Smooth muscle cell (in vitro differentiated cells): ENCODE measurements at regions not wholly inside any gene's neighbourhood (a gene's known extent, or its start where the extent isn't known, plus 50 kb on each side); places are given as distances from the start of the nearest gene placed in this dataset.

Experiments
- DNase-seq: peaks from one replicate; lab custom pipeline; 2025; ENCODE audit not compliant: unreplicated experiment; lab: John Stamatoyannopoulos, UW
- H2AFZ ChIP-seq: fragments of 200-600 bp; sonication (generic); 2 replicates; pipeline ENCODE4 v1.6.0; 2016; ENCODE audit warnings: antibody characterized with exemption, low read depth, mild to moderate bottlenecking
- H3F3A ChIP-seq: fragments of 200-600 bp; sonication (generic); 2 replicates; pipeline ENCODE4 v1.6.0; 2017; ENCODE audit warnings: antibody characterized with exemption, low read depth
- H3K27ac ChIP-seq: fragments of 200-600 bp; sonication (generic); 2 replicates; pipeline ENCODE4 v1.5.1; 2016; ENCODE audit warnings: low read depth, mild to moderate bottlenecking
- H3K27me3 ChIP-seq: fragments of 200-600 bp; sonication (generic); 2 replicates; pipeline ENCODE4 v1.6.1; 2016; ENCODE audit warnings: low read depth, mild to moderate bottlenecking
- H3K36me3 ChIP-seq: fragments of 200-600 bp; sonication (generic); 2 replicates; pipeline ENCODE4 v1.5.1; 2016; ENCODE audit warnings: low read depth
- H3K4me1 ChIP-seq: fragments of 200-600 bp; sonication (generic); 2 replicates; pipeline ENCODE4 v1.5.1; 2016; ENCODE audit warnings: low read depth
- H3K4me2 ChIP-seq: fragments of 200-600 bp; sonication (generic); 2 replicates; pipeline ENCODE4 v1.6.0; 2016; ENCODE audit warnings: mild to moderate bottlenecking
- H3K4me3 ChIP-seq: fragments of 200-600 bp; sonication (generic); 2 replicates; pipeline ENCODE4 v1.5.1; 2016; ENCODE audit warnings: mild to moderate bottlenecking
- H3K79me2 ChIP-seq: fragments of 200-600 bp; sonication (generic); 2 replicates; pipeline ENCODE4 v1.6.0; 2016; ENCODE audit warnings: low read depth, mild to moderate bottlenecking
- H3K9ac ChIP-seq: fragments of 200-600 bp; sonication (generic); 2 replicates; pipeline ENCODE4 v1.6.0; 2016; ENCODE audit warnings: low read depth
- H3K9me3 ChIP-seq: fragments of 200-600 bp; sonication (generic); replicated peaks from 2 replicates; pipeline ENCODE4 v1.5.1; 2016; ENCODE audit warnings: low read depth
- H4K20me1 ChIP-seq: fragments of 200-600 bp; sonication (generic); 2 replicates; pipeline ENCODE4 v1.6.0; 2016; ENCODE audit warnings: low read depth
- WGBS: methylation state at CpG from one replicate; pipeline ENCODE4 v1.1.7; 2016; ENCODE audit warnings: low lambda C conversion rate; 5-methylcytosine and 5-hydroxymethylcytosine counted together
- TF ChIP-seq, protein P1 (sequence below): fragments of 200-600 bp; sonication (generic); IDR thresholded peaks from 2 replicates; pipeline ENCODE4 v1.5.1; 2017; ENCODE audit warnings: borderline replicate concordance, mild to moderate bottlenecking, antibody characterized with exemption; ENCODE audit not compliant: insufficient read depth, poor library complexity, severe bottlenecking

GRCh38 chr22:22712092-22712658 is 67.8 kb downstream of the GGTLC2 start:
- H2AFZ ChIP-seq = no peak overlapping the region

DNA sequence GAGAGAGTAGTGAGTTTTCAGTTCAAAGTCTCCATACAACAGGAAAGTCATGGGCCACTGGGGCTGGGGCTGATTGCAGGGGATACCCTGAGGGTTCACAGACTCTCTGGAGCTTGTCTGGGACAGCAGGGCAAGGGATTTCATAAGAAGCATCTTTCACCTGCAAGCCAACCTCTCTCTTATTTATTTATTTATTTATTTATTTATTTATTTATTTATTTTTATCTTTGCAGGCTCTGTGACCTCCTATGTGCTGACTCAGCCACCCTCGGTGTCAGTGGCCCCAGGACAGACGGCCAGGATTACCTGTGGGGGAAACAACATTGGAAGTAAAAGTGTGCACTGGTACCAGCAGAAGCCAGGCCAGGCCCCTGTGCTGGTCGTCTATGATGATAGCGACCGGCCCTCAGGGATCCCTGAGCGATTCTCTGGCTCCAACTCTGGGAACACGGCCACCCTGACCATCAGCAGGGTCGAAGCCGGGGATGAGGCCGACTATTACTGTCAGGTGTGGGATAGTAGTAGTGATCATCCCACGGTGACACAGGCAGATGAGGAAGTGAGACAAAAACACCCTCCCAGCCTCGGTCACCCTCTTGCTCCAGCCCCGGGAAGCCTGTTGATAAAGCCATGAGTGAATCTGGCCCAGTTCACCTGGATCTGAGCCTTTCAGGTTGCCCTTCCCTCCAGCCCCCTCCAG is 68.4 kb downstream of the GGTLC2 start:
- no peak overlapping the region for H3K27ac ChIP-seq
- H3K9me3 ChIP-seq = no peaks in the 10 kb centered on the region
- H3K4me3 ChIP-seq = no peak overlapping the region
- no peak overlapping the region for H3K9ac ChIP-seq
- no peak overlapping the region for H3K4me2 ChIP-seq
- WGBS = 77% methylated on average over 13 of the region's 13 CpGs
- no peaks in the 10 kb centered on the region for H3F3A ChIP-seq
- H3K4me1 ChIP-seq = no peaks in the 10 kb centered on the region
- no peak overlapping the region for H2AFZ ChIP-seq
- peaks cover 51% of the 10 kb centered on the region for H3K27me3 ChIP-seq
- no peaks in the 10 kb centered on the region for H3K79me2 ChIP-seq
- H4K20me1 ChIP-seq = no peaks in the 10 kb centered on the region
- no peak for DNase-seq
- H3K36me3 ChIP-seq = no peaks in the 10 kb centered on the region
- TF ChIP-seq, protein P1, sequence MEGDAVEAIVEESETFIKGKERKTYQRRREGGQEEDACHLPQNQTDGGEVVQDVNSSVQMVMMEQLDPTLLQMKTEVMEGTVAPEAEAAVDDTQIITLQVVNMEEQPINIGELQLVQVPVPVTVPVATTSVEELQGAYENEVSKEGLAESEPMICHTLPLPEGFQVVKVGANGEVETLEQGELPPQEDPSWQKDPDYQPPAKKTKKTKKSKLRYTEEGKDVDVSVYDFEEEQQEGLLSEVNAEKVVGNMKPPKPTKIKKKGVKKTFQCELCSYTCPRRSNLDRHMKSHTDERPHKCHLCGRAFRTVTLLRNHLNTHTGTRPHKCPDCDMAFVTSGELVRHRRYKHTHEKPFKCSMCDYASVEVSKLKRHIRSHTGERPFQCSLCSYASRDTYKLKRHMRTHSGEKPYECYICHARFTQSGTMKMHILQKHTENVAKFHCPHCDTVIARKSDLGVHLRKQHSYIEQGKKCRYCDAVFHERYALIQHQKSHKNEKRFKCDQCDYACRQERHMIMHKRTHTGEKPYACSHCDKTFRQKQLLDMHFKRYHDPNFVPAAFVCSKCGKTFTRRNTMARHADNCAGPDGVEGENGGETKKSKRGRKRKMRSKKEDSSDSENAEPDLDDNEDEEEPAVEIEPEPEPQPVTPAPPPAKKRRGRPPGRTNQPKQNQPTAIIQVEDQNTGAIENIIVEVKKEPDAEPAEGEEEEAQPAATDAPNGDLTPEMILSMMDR = no peak

More at GRCh38 chr22:22712092-22712658, 67.8 kb downstream of the GGTLC2 start:
- Histone ChIP-seq H3K4me1 (no peaks in the 10 kb centered on the region), H3K9me3 (no peaks in the 10 kb centered on the region), H3K4me3 (no peak overlapping the region), H3K79me2 (no peaks in the 10 kb centered on the region), H3K4me2 (no peak overlapping the region), H3K36me3 (no peaks in the 10 kb centered on the region), H3K27me3 (peaks cover 51% of the 10 kb centered on the region), H4K20me1 (no peaks in the 10 kb centered on the region), H3F3A (no peaks in the 10 kb centered on the region), H3K27ac (no peak overlapping the region), H3K9ac (no peak overlapping the region)
- DNase-seq = no peak
- TF ChIP-seq, protein P1 = no peak
- 78% methylated on average over 6 of the region's 6 CpGs for WGBS

DNA sequence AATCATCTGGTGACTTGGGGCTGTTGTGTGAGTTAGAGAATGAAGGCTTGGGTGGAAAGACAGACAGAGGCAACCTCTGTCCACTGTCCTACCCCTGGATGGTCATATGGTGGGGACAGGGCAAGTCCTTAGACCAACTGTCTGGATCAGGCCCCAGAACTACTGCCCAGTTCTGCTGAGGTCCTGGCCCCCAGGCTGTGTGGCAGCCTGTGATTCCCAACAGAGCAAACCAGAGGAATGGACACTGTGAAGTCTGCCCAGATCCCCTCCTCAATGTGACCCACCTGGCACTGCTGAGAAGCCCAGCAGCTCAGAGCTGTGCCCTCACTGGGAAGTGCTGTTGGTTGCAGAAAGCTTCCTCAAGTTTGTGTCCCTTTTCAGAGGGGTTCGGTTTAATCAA is 69.0 kb downstream of the GGTLC2 start:
- Histone ChIP-seq H3K4me2 (no peak overlapping the region), H4K20me1 (no peaks in the 10 kb centered on the region), H3K9me3 (no peaks in the 10 kb centered on the region), H3K79me2 (no peaks in the 10 kb centered on the region), H3K36me3 (no peaks in the 10 kb centered on the region), H3K4me1 (no peaks in the 10 kb centered on the region), H3K27ac (no peak overlapping the region), H3K27me3 (peaks cover 53% of the 10 kb centered on the region), H3K4me3 (no peak overlapping the region), H3F3A (no peaks in the 10 kb centered on the region), H2AFZ (no peak overlapping the region), H3K9ac (no peak overlapping the region)
- WGBS = 69% methylated on average over 1 of the region's 1 CpG
- DNase-seq = no peak
- TF ChIP-seq, protein P1 = no peak
